NOMO-1 treated with dmso at 0.1 percent for 144 hours (cell line): ENCODE measurements at regions not wholly inside any gene's neighbourhood (a gene's known extent, or its start where the extent isn't known, plus 50 kb on each side); places are given as distances from the start of the nearest gene placed in this dataset.

Experiments used
- DNase-seq: peaks from one replicate; lab custom pipeline; 2025; ENCODE audit not compliant: unreplicated experiment; lab: John Stamatoyannopoulos, UW

DNA sequence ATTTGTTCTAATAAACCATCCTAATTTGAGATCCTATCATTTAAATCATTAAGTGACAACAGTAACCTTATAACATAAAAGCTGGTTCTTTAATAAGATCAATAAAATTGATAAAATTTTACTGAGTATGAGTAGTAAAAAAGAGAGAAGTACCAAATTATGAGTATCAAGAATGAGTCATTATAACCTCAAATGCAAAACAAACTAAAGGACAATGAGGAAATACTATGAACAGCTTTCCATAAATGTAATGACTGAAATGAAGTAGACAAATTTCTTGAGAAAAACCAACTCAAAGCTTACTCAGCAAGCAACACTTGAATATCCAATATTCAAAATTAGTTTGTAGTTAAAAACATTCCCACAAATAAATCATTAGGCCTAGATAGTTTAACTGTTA lies 433.0 kb downstream of the ZEB2 start:
- DNase-seq: no peak

DNA sequence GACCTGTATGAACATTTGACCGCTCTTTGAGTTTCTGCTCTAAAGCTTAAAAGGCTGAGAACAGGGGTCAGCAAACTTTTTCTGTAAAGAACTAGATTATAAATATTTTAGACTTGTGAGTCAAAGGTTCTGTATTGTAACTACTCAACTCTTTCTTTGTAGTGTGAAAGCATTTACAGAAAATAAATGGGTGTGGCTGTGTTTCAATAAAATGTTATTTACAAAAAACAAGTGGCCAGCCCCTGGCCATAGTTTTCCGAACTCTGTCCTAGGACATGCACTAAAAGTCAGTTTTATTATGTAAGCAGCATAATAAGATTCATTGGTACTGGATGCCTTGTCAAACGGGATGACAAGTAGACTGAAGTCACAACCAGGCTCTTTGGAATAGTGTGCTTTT lies 434.9 kb downstream of the ZEB2 start:
- no peak for DNase-seq

DNA sequence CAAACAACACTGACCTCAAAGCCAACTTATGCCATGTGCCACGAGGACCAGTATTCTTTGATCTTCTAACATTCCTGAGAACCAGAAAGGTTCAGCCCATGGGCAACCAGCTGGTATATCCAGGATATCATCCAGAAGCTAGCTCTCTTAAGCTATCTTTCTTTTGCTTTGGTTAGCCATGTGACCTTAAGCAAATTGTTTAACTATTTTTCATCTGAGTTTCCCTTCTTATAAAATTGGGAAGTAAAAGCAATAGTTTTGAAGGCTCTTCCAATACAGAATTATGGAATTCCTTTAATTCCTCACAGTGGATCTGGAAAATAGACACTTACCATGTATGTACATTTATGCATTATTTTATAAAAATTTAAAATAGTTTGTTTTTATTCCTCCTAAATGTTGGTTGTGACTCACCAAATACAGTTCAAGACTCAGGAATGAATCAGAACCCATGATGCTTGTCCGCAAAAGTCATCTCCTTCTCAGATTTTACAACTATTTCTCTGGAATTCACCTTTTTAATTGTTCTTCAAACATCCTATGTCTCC lies 435.7 kb downstream of the ZEB2 start:
- DNase-seq: no peak

DNA sequence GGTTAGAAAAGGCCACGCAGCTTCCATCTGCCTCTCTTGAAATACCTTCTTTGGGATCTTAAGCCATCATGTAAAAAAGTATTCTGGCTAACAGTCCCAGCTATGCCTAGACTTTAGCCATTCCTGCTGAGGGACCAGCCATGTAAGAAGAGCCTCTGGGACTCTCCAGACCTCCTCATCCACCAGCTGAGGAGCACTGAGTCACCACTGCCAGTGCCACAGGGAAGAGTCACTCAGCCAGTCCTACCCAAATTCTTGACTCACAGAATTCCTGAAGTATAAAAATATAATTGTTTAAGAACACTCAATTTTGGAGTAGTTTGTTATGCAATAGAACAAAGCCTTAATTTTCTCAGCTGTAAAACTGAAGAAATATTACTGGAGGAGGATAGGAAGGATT lies 436.7 kb downstream of the ZEB2 start:
- no peak for DNase-seq

DNA sequence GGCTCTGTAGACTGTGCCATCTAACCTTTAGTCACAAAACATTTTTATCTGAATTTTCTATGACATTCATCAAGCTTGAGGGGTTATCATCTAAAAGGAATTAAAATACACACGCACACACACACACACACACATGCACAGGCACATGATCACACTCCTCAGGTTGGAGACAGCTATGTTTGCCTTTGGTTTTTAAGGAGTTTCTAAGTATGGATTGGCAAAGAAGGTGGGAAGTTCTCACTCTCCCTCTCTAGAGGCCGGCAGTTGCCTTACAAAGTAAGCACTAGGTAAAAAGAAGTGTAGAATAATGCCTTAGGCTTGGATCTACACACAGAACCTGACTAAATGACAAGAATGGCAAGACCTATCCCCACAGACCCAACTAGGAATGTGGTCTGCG lies 437.1 kb downstream of the ZEB2 start:
- no peak for DNase-seq

DNA sequence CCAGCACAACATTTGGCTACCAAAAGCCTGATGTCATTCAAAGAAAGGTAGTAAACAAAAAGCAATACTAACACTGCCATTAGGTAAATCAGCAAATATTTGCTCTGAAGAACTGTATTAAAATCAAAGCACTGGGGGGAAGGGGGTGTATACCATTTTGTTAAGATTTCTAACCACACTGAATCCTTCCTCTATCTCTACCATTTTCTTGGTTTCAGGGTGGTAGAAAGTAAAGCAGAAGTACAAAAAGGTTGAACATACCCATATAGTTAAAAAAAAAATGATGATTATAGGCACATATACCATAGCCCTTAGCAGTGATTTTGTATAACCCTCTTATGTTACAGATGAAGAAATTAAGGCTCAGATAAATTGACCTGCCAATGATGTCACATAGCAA lies 437.6 kb downstream of the ZEB2 start:
- no peak for DNase-seq

DNA sequence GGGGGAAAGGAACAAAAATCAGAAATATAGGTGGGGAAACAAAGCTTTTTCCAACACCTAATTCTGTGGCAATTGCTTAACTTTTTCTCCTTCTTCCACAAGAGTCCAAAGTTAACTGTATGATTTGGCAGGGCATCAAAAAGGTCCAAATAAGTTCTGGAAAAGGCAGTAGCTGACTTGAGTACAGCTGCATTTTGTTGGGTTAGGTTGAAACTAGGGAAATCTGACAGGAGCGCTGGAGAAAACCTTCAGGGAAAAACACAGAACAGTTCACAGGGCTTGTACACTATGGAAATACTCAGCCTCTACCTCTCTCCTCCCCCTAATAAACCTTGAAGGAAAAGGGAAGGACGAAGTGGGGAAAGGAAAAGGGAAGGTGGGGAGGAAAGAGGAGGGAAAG lies 438.6 kb downstream of the ZEB2 start:
- DNase-seq: no peak

DNA sequence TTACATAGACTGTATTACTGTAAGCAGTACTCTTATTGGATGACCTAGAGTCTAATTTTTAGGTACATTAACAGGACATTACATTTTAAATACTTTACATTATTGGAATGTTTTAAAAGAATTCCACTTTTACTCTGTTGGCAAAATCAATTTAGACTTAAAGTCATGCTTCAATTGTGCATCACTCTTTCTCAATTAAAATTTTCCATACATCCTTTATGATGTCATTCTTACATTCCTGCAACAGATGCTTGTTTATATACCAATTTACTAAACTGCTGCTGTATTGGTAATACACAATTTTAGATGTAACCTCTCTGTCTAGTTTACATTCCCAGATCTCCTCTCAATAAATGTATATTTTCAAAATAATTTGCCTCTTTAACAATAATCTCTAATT lies 440.1 kb downstream of the ZEB2 start:
- no peak for DNase-seq

DNA sequence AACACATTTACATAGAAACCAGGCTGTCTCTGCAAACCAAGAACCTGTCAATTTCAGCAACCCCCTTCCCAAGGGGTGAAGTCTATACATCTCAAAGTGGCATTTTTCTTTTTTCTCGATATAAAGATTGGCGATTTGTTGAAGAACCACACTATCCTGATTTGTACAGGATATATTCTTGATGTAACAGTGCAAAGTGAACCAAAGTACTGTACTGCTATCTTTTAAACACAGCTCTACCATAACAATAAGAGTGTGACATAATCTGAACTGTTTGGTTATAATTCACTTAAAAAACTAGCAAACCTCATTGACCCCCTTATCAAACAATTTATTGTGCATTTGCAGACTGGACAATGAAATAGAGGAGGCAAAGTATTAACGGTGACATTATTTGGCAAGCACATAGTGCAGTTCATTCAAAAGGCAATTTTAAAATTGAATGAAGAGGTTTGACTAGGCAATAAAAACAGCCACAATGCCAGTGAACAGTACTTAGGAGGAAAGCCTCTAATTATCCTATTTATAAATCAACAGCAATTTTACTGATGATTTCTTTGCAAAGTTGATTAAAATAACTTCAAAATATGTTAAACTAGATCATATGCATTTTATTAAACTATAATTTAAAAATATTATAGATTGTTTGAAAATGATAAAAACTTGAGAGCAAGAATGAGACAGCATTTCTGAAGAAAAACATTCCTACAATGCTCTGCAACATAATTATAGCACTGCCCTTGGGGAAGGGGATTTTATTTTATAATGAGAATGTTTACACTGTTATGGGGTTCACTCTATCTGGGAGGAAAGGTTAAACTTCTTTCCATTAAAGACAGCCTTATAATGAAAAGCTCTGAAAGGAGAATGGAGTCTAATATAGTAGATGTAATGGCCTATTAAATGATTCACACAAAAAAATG lies 440.9 kb downstream of the ZEB2 start:
- DNase-seq: no peak

DNA sequence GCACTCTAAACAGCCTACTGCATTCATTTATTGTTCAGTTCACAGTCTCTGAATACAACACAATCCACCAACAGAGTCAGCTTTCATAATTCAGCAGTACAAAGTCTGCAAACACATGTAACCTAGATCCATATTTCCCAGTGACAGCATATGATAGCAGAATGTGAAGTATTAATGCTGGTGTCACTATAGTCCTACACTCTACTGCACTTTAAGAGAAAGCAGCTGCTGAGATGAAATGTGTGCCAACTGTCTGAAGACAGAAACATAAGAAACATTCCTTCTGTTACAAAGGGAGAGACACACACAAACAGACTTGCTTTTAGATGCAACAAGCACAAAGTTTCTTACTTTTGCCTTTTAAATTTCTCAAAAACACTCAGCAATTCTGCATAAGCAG lies 441.8 kb downstream of the ZEB2 start:
- no peak for DNase-seq

DNA sequence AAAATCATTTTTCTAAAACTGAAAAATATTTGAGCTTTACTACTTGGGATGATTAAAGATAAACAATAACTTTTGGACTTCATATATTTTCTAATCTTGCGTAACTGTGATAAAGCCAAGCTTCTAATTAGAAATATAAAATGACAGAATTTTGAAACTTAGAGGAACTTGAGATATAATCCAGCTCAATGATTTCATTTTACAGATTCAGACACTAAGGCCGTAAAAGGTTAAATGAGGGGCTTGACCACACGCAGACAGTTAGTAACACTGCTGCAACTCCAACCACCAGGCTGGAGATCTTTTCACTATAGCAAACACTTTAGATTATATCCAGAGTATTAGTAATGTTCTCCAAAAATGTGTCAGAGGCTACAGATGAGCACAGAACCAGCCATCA lies 445.5 kb downstream of the ZEB2 start:
- no peak for DNase-seq

DNA sequence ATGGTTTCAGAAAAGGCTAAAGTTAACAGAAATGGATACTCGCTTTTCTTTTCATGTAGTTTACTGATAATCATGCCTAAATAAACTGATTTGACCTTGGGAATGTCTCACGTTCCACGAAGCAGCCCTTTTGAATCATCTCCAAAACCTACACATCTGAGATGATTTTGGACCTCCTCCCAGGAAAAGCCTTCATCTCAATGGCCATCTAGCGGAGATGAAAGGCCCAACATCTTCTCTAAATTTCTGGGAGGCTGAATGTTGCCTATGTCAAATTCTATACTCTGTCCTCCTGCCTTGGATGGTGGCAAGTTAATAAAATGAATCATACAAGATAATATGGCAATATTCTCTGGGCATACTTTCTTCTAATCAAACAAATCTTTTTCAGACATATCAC lies 448.5 kb downstream of the ZEB2 start:
- DNase-seq: no peak

DNA sequence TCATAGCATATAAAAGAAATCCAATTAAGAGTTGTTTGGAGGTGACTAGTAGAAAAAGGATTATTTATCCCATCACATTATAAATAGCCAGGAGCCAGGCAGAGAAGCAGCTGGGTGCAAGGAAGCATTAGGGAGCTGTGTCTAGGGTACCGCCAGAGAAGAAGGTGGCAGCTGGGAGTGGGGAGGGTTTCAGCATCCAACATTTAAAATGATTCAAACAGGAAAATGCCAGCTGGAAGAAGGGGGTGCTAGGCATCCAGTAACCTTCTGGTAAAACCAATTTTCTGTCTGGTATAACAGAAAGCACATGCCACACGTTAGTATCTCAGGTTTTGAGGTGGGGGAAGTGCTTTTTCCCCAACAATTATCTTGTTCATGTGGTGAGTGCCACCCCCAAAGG lies 452.4 kb downstream of the ZEB2 start:
- DNase-seq: no peak

DNA sequence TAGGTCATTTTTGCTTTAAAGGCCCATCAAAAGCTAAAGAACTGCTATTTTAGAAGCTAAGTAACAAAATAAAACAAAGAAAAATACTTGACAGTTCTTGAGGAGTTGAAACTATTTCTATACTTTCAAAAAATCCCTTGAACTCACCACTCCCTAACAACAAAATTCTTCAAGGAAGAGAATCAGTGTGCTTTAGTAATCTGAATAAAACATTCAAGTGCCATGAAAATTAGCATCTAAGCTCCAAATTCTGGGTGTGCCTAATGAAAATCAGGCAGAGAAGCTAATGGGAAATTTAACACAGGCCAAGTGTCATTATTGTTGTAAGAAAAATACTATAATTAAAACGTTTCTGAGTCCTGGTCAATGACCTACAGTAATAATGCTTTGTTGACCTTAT lies 456.3 kb downstream of the ZEB2 start:
- DNase-seq: no peak

DNA sequence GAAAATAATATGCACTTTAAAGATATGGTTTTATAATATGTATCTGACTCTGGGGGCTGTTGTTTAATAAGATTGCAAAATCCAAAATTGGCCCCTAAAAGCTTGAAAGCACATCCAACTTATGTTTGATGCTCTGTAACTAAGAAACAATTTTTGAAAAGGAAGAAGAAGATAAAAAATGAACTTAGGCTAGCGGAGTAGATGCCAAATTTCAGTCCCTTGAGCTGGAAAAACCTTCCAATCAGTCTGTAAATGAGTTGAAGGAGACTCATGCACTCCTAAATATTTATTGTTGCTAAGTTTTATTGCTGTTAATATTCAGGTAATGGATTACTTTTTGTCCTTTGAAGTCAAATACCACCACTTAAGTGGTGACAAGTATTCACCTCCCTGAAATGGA lies 465.0 kb downstream of the ZEB2 start:
- no peak for DNase-seq

DNA sequence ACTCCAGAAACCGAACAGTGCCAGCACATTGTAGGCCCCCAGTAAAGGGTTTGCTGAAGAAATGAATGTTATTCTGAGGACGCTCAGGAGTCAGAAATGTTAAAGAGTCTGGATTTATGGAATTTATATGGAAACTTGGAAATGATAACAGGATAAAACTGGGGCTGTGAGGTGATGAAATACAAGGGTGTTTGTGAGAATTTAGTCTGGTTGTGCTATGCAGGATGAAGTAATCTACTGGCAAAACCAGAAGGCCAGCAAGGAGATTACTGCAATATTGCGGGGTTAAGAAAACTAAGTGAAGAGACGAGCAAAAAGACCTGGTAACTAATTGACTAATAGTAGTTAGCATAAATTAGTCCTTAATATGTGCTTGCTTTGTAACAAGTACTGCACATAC lies 467.8 kb downstream of the ZEB2 start:
- no peak for DNase-seq

DNA sequence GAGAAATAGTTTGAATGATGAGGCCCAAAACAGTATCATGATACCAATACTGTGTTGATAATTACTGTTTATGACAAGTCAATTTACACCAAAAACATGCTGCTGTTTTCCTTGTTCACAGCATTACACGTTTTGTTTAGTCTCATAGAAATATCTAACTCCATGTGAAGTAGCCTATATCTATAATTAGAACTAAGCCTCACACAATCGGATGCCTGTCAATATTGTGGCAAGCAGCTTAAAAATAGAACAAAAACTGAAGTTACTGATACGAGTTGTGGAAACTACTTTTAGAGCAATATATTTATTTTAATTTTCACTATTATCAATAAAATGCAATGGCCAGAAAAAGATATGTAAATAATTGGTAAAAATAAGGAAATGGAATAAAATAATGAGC lies 470.8 kb downstream of the ZEB2 start:
- DNase-seq: no peak

DNA sequence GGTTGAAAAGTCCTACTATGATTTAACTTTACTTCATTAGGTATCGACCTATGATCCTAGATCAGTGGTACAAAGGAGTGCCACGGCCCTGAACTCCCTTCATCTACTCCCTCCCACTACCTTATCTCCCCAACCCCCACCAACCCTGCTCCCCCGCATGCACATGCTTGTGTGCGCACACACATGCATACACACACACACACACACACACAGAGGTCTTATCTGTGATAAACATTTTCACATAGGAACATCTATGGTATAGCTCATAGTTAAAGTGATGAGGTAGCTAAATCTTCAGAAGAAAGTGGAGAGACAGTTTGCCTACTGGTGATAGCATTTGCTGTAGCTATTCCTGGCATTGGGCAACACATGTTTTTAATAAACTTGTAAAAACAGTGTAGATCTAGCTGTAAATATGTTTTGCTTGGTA lies 471.3 kb downstream of the ZEB2 start:
- DNase-seq: no peak

DNA sequence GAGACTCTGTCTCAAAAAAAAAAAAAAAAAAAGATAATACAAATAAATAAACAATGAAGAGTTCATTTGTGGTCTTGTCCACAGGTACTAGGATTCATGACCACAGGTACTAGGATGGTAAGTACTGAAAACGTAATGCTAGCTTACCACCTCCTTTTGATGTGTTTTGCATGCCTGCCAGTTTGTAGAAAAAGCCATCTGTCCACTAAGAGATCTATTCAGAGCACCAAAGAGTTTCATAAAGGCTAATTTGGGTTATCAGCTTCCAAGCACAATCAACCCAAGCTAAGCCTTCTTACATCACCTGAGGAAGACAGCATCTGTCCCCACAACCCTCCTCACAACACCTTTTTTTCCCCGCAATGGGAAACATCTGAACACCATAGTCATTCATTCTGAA lies 477.2 kb downstream of the ZEB2 start:
- DNase-seq: no peak

DNA sequence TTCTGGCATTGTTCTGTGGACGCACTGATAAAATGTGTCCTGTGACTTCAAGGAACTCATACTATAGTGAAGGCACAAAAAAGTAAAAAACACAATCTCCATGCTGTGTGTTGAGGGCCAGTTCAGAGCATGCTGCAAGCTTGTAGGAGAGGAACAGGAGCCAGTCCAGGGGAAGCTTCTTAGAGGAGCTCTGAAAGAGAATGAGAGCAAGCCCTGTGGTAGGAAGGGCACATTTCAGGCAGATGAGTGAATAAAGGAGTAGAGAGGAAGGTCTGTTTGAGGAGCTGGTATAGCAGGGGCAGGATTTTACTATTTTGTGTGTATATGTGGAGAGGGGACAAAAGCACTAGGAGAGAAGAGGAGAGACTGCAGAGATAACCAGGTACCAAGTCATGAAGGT lies 478.3 kb downstream of the ZEB2 start:
- DNase-seq: no peak

DNA sequence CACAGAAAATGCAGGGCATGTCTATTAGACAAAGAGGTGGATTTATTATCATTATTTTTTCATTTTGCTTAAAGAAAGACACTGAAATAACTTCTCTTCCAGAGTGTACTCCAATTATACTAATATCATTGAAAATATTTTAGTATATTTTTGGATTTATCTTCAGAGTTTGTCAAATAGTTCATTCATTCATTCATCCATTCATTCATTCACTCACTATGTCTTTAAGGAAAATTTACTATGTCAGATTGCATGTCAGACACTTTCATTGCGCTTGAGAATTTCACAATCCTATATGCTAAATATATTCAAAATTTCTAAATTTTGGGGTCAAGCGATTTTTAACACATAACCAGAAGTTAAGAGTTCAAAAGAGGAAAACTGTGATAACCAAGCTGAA lies 479.1 kb downstream of the ZEB2 start:
- DNase-seq: no peak

DNA sequence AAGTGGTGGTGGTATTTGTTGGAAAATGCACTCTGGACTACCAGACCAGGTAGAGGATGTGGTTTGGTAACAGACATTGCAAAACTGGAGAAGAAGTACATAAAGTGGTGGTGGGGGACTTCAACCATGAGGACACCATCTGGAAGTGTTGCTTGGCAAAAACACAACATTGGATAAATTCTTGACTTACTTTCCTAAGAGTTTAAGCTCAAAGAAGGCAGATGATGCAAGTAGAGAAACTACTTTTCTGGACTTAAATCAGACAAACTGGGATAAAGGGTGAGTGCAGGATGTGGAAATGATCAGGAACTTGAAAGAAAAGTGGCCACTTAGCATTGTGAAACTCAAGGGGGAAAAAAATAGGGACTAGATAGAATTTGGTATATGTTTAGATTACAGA lies 487.4 kb downstream of the ZEB2 start:
- DNase-seq: no peak

DNA sequence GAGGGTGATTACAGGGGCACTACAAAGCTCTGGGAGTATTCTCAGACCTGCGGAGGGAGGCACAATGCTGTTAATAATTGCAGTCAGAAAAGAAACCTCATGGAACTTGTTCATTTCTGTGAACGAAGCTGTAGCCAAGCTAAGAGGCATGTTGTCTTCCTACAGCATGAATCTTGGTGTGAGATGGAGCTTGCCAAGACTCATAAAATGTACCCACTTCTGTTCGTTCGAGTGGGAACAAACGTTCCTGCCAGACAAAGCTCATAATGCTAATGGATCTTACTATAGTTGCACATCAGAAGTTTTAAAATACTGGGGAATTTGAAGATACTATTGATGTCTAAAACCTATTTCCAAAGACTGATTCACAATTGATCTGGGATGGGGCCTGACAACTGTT lies 489.1 kb downstream of the ZEB2 start:
- DNase-seq: no peak
